ENCODE measurements at regions not wholly inside any gene's neighbourhood (a gene's known extent, or its start where the extent isn't known, plus 50 kb on each side); places are given as distances from the start of the nearest gene placed in this dataset.
"Not testable (repeated sequence)": the region's sequence is repeated elsewhere in the genome, so short reads cannot be mapped to it uniquely, and the experiment has no call there.

DNA sequence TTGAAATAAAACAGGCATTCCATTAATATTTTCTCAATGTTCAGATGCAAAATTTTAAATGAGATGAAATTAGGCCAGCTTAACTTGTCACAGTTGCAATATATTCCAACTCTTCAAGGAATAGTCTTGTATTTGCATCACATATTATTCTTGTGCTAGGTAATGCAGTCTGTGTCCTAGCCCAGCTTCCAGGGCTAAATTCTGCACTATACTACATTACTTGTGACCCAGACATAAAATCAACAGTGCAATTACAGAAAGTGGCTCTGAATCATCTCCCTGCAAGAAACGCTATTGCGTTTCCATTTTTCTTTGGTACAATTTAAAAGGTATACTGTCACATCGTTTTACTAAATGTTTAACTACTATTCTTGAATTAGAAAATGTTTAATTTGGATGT lies 399.2 kb downstream of the TENT5A start:
- H3K27ac ChIP-seq, result no peak overlapping the region
- no peaks in the 10 kb centered on the region for H3K4me1 ChIP-seq (ENCODE audit: low read depth, poor library complexity, severe bottlenecking)
- H3K79me2 ChIP-seq (ENCODE audit: insufficient read depth, low read depth), result no peaks in the 10 kb centered on the region
- no peak overlapping the region for H2AFZ ChIP-seq (ENCODE audit: low read depth)
- H3K27me3 ChIP-seq (ENCODE audit: insufficient read depth, low read depth), result no peaks in the 10 kb centered on the region
- TF ChIP-seq, protein P1, sequence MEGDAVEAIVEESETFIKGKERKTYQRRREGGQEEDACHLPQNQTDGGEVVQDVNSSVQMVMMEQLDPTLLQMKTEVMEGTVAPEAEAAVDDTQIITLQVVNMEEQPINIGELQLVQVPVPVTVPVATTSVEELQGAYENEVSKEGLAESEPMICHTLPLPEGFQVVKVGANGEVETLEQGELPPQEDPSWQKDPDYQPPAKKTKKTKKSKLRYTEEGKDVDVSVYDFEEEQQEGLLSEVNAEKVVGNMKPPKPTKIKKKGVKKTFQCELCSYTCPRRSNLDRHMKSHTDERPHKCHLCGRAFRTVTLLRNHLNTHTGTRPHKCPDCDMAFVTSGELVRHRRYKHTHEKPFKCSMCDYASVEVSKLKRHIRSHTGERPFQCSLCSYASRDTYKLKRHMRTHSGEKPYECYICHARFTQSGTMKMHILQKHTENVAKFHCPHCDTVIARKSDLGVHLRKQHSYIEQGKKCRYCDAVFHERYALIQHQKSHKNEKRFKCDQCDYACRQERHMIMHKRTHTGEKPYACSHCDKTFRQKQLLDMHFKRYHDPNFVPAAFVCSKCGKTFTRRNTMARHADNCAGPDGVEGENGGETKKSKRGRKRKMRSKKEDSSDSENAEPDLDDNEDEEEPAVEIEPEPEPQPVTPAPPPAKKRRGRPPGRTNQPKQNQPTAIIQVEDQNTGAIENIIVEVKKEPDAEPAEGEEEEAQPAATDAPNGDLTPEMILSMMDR (conservative IDR thresholded peaks at IDR 0.05; ENCODE audit: low read depth, low read length), result no peak
- H3K9ac ChIP-seq, result no peak overlapping the region
- no peaks in the 10 kb centered on the region for H3K36me3 ChIP-seq (ENCODE audit: insufficient read depth)
- no peak overlapping the region for H3K4me3 ChIP-seq (IDR thresholded peaks at IDR 0.05; ENCODE audit: insufficient read depth, low read depth, low read length)
- H4K20me1 ChIP-seq (ENCODE audit: insufficient read depth), result no peaks in the 10 kb centered on the region
- H3K4me2 ChIP-seq, result no peak overlapping the region

- H3K79me2 ChIP-seq (ENCODE audit: insufficient read depth, low read depth); H3K4me1 ChIP-seq (ENCODE audit: low read depth, poor library complexity, severe bottlenecking); H3K9ac ChIP-seq; H2AFZ ChIP-seq (ENCODE audit: low read depth); H3K4me3 ChIP-seq (IDR thresholded peaks at IDR 0.05; ENCODE audit: insufficient read depth, low read depth, low read length); H4K20me1 ChIP-seq (ENCODE audit: insufficient read depth); H3K27ac ChIP-seq; H3K4me2 ChIP-seq; H3K36me3 ChIP-seq (ENCODE audit: insufficient read depth); H3K27me3 ChIP-seq (ENCODE audit: insufficient read depth, low read depth): not testable (repeated sequence)
Measured at GRCh38 chr6:81344026-81344425, 408.5 kb downstream of the TENT5A start.

GRCh38 chr6:81340946-81341345 lies 411.5 kb downstream of the TENT5A start:
- no peak overlapping the region for H3K4me2 ChIP-seq
- H4K20me1 ChIP-seq (ENCODE audit: insufficient read depth), result no peaks in the 10 kb centered on the region
- H3K4me3 ChIP-seq (IDR thresholded peaks at IDR 0.05; ENCODE audit: insufficient read depth, low read depth, low read length), result no peak overlapping the region
- TF ChIP-seq, protein P1 (conservative IDR thresholded peaks at IDR 0.05; ENCODE audit: low read depth, low read length), result no peak
- H2AFZ ChIP-seq (ENCODE audit: low read depth), result no peak overlapping the region
- H3K27me3 ChIP-seq (ENCODE audit: insufficient read depth, low read depth), result no peaks in the 10 kb centered on the region
- no peaks in the 10 kb centered on the region for H3K36me3 ChIP-seq (ENCODE audit: insufficient read depth)
- no peak overlapping the region for H3K27ac ChIP-seq
- H3K9ac ChIP-seq, result no peak overlapping the region
- H3K4me1 ChIP-seq (ENCODE audit: low read depth, poor library complexity, severe bottlenecking), result no peaks in the 10 kb centered on the region
- no peaks in the 10 kb centered on the region for H3K79me2 ChIP-seq (ENCODE audit: insufficient read depth, low read depth)

DNA sequence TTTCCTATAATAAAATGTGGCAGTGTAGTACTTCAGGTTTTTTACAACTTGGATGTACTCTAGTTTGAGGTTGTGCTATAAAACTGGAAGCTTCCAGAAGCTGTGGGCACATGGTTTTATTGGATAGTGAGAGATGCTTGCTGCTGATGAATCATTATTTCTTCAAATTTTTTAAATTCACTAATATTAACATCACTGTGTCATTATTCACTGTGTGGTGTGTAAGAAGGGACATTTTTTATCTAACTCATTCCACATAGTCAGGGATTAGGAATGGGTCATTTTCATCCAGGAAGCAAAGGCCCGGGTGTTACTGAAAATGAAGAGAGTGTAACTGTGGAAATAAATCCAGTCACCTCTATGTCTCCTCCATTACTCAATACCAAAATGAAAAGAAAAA lies 421.0 kb downstream of the TENT5A start:
- Histone ChIP-seq H3K9ac (no peak overlapping the region), H4K20me1 (ENCODE audit: insufficient read depth) (no peaks in the 10 kb centered on the region), H3K4me3 (IDR thresholded peaks at IDR 0.05; ENCODE audit: insufficient read depth, low read depth, low read length) (no peak overlapping the region), H3K27me3 (ENCODE audit: insufficient read depth, low read depth) (no peaks in the 10 kb centered on the region), H3K79me2 (ENCODE audit: insufficient read depth, low read depth) (no peaks in the 10 kb centered on the region), H3K4me2 (no peak overlapping the region), H3K4me1 (ENCODE audit: low read depth, poor library complexity, severe bottlenecking) (no peaks in the 10 kb centered on the region), H3K36me3 (ENCODE audit: insufficient read depth) (no peaks in the 10 kb centered on the region), H2AFZ (ENCODE audit: low read depth) (no peak overlapping the region), H3K27ac (no peak overlapping the region)
- TF ChIP-seq, protein P1 (conservative IDR thresholded peaks at IDR 0.05; ENCODE audit: low read depth, low read length), result no peak

GRCh38 chr6:81328700-81329099 lies 423.8 kb downstream of the TENT5A start:
- Histone ChIP-seq H3K9ac (no peak overlapping the region), H4K20me1 (ENCODE audit: insufficient read depth) (no peaks in the 10 kb centered on the region), H3K4me1 (ENCODE audit: low read depth, poor library complexity, severe bottlenecking) (no peaks in the 10 kb centered on the region), H2AFZ (ENCODE audit: low read depth) (no peak overlapping the region), H3K4me3 (IDR thresholded peaks at IDR 0.05; ENCODE audit: insufficient read depth, low read depth, low read length) (no peak overlapping the region), H3K27me3 (ENCODE audit: insufficient read depth, low read depth) (no peaks in the 10 kb centered on the region), H3K4me2 (no peak overlapping the region), H3K79me2 (ENCODE audit: insufficient read depth, low read depth) (no peaks in the 10 kb centered on the region), H3K27ac (no peak overlapping the region), H3K36me3 (ENCODE audit: insufficient read depth) (no peaks in the 10 kb centered on the region)
- TF ChIP-seq, protein P1 (conservative IDR thresholded peaks at IDR 0.05; ENCODE audit: low read depth, low read length), result no peak
